ENCODE measurements at regions not wholly inside any gene's neighbourhood (a gene's known extent, or its start where the extent isn't known, plus 50 kb on each side); places are given as distances from the start of the nearest gene placed in this dataset.
"Not testable (repeated sequence)": the region's sequence is repeated elsewhere in the genome, so short reads cannot be mapped to it uniquely, and the experiment has no call there.

DNA sequence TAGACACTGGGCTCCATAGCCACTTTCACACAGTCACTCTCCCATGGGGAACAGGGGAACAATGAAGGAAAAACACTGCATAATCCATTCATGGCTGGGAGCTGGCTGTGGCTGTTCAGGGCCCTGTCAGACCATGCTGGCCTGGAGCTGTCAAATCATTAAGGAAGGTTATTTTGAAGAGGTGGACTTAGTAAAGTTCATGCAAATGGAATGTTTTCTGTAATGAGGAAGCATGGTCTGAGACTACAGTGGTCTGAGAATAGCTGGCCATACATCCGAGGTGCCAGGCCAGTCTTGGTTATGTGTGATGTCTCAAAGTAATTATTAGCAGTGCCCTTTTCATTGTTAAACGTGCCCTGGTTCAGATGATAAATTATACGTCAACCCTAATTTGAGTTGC lies 117.1 kb upstream of the MRPS22 start:
- DNase-seq (ENCODE audit: low spot score): no peak
- no peaks in the 10 kb centered on the region for H3K36me3 Mint-ChIP-seq (ENCODE audit: low read depth)
- H3K4me1 Mint-ChIP-seq (ENCODE audit: low read depth): no peaks in the 10 kb centered on the region
- H3K27me3 Mint-ChIP-seq (ENCODE audit: low read depth): peaks cover 4% of the 10 kb centered on the region
- H3K9me3 Mint-ChIP-seq: no peaks in the 10 kb centered on the region
- H3K27ac Mint-ChIP-seq: no peak overlapping the region
- intact Hi-C loops (cut with micrococcal nuclease): no loop called here
- no peak overlapping the region for H3K4me3 Mint-ChIP-seq (ENCODE audit: low read depth)

DNA sequence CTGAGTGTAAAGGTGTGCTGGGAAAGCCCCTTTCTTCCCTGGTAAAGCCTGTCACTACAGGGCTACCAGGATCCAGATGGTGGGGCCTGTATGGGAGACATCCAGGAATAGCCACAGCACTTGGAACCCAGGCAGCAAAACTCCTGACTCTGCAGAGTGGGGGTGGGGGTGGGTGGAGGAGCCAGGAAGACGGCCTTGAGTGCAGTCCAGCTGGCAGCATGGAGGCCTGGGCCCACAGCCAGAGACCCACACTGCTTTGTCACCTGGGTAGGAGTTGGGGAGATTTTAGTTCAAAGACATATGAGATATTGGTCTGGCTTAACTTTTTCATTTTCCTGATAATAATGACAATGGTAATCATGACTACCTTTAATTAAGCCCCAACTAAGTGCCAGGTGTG lies 116.7 kb upstream of the MRPS22 start:
- H3K4me1 Mint-ChIP-seq (ENCODE audit: low read depth): no peaks in the 10 kb centered on the region
- H3K9me3 Mint-ChIP-seq: no peaks in the 10 kb centered on the region
- no peak overlapping the region for H3K27ac Mint-ChIP-seq
- no peaks in the 10 kb centered on the region for H3K36me3 Mint-ChIP-seq (ENCODE audit: low read depth)
- H3K4me3 Mint-ChIP-seq (ENCODE audit: low read depth): no peak overlapping the region
- intact Hi-C loops (cut with micrococcal nuclease): no loop called here
- DNase-seq (ENCODE audit: low spot score): no peak
- peaks cover 4% of the 10 kb centered on the region for H3K27me3 Mint-ChIP-seq (ENCODE audit: low read depth)

DNA sequence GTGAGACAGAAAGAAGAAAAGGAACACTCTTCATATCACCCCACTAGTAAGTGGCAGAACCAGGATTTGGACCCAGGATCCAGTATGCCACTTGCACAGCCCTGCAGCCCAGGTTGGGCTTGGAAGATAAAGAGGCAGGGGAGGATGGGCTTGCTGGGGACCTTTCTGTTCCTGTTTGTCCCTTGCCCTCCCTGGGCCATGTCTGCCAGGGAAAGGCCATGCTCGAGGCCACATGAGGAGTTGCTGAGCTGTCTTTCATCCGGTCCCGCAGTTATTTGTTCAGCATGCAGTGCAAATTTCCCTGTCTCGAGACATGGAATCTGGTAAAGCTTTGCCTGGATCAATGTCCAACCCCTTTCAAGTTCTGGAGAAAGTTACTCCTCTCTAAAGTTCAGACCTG lies 116.0 kb upstream of the MRPS22 start:
- intact Hi-C loops (cut with micrococcal nuclease): no loop called here
- H3K4me1 Mint-ChIP-seq (ENCODE audit: low read depth): no peaks in the 10 kb centered on the region
- no peak overlapping the region for H3K27ac Mint-ChIP-seq
- H3K27me3 Mint-ChIP-seq (ENCODE audit: low read depth): peaks cover 3% of the 10 kb centered on the region
- no peaks in the 10 kb centered on the region for H3K36me3 Mint-ChIP-seq (ENCODE audit: low read depth)
- no peaks in the 10 kb centered on the region for H3K9me3 Mint-ChIP-seq
- H3K4me3 Mint-ChIP-seq (ENCODE audit: low read depth): no peak overlapping the region
- DNase-seq (ENCODE audit: low spot score): no peak

DNA sequence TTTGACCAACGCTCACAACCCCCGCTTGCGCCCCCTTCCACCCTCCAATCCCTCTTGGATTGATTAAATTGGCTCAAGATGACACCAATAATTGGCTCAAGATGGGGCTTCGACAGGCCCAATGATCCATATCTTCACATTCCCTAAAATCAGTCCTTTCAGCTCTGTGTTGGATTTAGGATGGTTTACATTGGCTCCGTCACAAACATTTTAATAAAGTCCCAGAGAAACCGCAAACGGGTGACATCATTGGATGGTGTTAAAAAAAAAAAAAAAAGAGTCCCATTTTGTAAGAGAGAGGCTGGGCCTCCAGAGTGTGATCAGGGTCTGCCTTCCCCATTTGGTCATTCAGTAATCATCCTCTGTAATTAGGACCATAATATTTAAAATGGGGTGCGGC lies 113.4 kb upstream of the MRPS22 start:
- Mint-ChIP-seq H3K27ac (no peak overlapping the region), H3K9me3 (no peaks in the 10 kb centered on the region), H3K36me3 (ENCODE audit: low read depth) (no peaks in the 10 kb centered on the region), H3K27me3 (ENCODE audit: low read depth) (peaks cover 3% of the 10 kb centered on the region), H3K4me1 (ENCODE audit: low read depth) (no peaks in the 10 kb centered on the region), H3K4me3 (ENCODE audit: low read depth) (no peak overlapping the region)
- intact Hi-C loops (cut with micrococcal nuclease): no loop called here
- no peak for DNase-seq (ENCODE audit: low spot score)

DNA sequence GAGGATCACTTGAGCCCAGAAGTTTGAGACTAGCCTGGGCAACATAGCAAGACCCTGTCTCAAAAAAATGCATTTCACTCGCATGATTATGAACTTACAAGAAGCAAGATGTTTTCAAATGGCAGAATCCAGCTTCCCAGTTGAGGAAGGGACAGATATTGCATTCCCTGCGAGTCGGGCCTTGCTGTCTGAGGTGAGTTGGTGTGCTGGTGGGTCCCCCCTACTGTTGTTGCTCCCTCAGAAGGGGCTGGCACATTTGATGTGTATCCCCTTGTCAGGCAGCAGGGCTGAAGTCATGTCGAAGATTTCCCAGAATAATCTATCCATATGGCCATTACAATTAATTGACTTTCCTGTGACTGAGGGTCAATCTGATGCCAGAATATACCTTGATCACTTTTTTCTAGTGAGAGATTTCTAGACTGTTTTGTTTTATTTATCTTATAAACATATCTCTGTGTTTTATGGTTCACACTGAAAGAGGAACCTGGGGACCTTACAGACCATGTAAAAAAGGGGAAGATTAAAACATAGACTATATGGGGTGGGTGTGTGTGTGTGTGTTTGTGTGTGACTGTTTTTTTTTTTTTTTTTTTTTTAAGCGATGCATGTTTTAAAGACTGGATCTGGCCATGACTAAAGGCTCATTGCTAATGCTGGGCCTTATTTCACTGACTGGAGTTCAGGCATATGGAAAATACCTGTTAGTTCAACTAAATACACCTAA lies 112.1 kb upstream of the MRPS22 start:
- no peak for DNase-seq (ENCODE audit: low spot score)
- Mint-ChIP-seq H3K4me1 (ENCODE audit: low read depth) (peaks cover 2% of the 10 kb centered on the region), H3K9me3 (no peaks in the 10 kb centered on the region), H3K27me3 (ENCODE audit: low read depth) (peaks cover 10% of the 10 kb centered on the region), H3K36me3 (ENCODE audit: low read depth) (no peaks in the 10 kb centered on the region), H3K27ac (no peak overlapping the region), H3K4me3 (ENCODE audit: low read depth) (no peak overlapping the region)
- intact Hi-C loops (cut with micrococcal nuclease): no loop called here

DNA sequence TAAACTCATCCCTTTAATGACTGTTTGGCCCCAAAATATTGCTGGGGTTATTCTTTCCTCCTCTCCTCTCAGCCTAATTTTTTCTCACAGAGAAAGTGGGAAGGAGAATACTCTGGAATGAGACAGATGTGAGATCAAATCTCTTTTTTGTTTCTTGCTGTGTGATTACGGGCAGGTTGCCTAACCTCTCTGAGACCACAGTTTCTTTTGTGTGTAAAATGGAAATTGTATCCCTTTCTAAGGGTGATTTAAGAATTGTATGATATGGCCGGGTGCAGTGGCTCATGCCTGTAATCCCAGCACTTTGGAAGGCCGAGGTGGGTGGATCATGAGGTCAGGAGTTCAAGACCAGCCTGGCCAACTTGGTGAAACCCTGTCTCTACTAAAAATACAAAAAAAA lies 111.5 kb upstream of the MRPS22 start:
- H3K4me1 Mint-ChIP-seq (ENCODE audit: low read depth); H3K36me3 Mint-ChIP-seq (ENCODE audit: low read depth); H3K4me3 Mint-ChIP-seq (ENCODE audit: low read depth); intact Hi-C loops (cut with micrococcal nuclease); H3K27ac Mint-ChIP-seq; H3K9me3 Mint-ChIP-seq; DNase-seq (ENCODE audit: low spot score): not testable (repeated sequence)
- peaks cover 12% of the 10 kb centered on the region for H3K27me3 Mint-ChIP-seq (ENCODE audit: low read depth)

DNA sequence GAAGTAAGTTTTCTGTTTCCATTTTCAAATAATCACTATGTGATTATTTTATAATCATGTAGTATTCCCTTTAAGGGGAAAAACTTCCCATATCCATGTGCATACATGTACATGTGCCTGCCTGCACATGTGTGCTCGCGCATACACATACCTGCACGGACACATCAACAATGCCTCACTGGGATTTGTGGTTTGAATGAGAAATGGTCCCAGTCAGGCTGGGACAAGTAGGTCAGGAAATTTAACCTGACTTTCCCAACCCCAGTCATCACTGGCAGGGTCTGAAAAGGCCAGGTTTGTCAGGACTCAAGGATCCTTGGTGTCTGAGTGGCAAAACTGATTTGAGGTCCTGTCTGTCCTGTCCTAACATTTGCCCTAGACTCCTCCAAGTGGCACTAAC lies 109.3 kb upstream of the MRPS22 start:
- no peak overlapping the region for H3K4me3 Mint-ChIP-seq (ENCODE audit: low read depth)
- no peaks in the 10 kb centered on the region for H3K36me3 Mint-ChIP-seq (ENCODE audit: low read depth)
- peaks cover 27% of the 10 kb centered on the region for H3K27me3 Mint-ChIP-seq (ENCODE audit: low read depth)
- DNase-seq (ENCODE audit: low spot score): no peak
- H3K9me3 Mint-ChIP-seq: no peaks in the 10 kb centered on the region
- no peak overlapping the region for H3K27ac Mint-ChIP-seq
- intact Hi-C loops (cut with micrococcal nuclease): no loop called here
- H3K4me1 Mint-ChIP-seq (ENCODE audit: low read depth): peaks cover 2% of the 10 kb centered on the region

DNA sequence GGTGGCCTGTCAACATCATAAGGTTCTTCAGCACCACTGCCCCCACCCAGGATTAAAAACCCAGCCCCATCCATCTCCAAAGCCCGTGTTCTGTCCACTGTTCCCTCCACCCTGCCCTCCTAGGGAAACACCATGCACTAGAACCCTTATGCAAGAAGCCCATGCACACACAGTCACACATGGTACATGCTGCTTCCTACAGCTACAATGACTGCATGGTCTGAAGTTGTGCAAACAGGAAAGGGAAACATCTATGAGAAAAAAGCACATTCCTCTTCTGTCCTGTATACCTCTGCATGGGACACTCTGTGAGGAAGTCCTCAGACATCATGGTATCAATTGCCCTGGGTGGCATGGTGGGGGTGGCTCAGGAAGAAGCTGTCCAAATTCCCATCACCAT lies 108.6 kb upstream of the MRPS22 start:
- Mint-ChIP-seq H3K4me1 (ENCODE audit: low read depth) (peaks cover 2% of the 10 kb centered on the region), H3K36me3 (ENCODE audit: low read depth) (no peaks in the 10 kb centered on the region)

DNA sequence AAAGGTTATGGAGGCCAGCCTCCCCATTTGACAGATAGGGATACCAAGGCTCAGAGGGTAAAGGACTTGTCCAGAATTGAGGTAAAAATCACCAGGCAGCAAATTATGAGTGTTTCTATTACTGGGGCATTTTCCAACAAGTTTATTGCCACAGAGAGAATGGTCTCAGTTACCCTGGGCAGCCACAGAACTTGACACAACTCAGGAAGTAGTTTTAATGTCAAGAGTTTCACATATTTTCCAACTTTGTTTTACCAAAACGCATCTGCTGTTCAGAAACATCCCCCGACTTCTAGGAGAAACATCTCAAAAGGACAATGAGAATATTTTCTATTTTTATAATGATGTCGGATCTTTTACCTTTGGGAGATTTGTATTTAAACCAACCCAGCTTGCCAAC lies 107.5 kb upstream of the MRPS22 start:
- Mint-ChIP-seq H3K36me3 (ENCODE audit: low read depth) (no peaks in the 10 kb centered on the region), H3K4me1 (ENCODE audit: low read depth) (peaks cover 2% of the 10 kb centered on the region), H3K9me3 (no peaks in the 10 kb centered on the region), H3K27ac (no peak overlapping the region), H3K4me3 (ENCODE audit: low read depth) (no peak overlapping the region), H3K27me3 (ENCODE audit: low read depth) (peaks cover 37% of the 10 kb centered on the region)
- DNase-seq (ENCODE audit: low spot score): no peak
- intact Hi-C loops (cut with micrococcal nuclease): no loop called here

More for the DNA sequence above, 108.6 kb upstream of the MRPS22 start:
- intact Hi-C loops (cut with micrococcal nuclease): no loop called here
- no peak for DNase-seq (ENCODE audit: low spot score)
- Mint-ChIP-seq H3K27me3 (ENCODE audit: low read depth) (peaks cover 33% of the 10 kb centered on the region), H3K4me3 (ENCODE audit: low read depth) (no peak overlapping the region), H3K9me3 (no peaks in the 10 kb centered on the region), H3K27ac (no peak overlapping the region)

DNA sequence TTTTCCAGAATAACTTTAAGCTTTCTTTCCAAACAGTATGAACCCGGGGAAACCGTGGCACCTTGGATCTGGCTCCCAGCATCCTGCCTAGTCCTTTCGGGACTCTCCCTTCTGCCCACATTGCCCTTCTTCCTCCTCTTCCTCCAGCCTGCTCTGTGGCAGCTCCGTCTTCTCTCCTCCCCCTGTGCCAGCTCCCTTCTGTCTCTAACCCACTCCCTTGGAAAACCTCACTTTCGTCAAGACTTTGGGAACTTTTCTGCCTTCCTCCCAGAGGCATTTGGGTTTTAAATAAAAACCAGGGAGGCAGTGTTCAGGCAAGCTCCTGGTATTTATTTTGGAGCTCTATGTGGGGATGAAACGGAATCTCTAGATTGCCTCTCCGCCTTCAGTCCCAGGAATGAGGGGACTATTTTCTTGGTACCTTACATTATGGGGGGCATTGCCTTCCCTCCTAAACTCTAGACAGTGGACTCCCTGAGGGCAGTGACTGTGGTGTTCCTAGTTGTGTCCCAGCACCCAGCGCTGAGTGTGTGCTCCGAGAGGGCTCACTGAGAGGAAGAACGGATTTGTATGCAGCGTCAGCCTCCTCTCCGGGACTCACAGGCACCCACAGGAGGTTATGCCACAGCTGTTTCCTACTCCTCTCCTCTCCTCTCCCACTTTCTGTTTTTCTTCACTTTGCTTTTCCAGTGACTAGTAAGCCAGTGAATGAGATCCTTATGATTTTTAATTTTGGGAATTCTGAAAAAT lies 105.4 kb upstream of the MRPS22 start:
- H3K4me1 Mint-ChIP-seq (ENCODE audit: low read depth): peaks cover 2% of the 10 kb centered on the region
- no peaks in the 10 kb centered on the region for H3K9me3 Mint-ChIP-seq
- intact Hi-C loops (cut with micrococcal nuclease): no loop called here
- no peak overlapping the region for H3K4me3 Mint-ChIP-seq (ENCODE audit: low read depth)
- no peak overlapping the region for H3K27ac Mint-ChIP-seq
- H3K36me3 Mint-ChIP-seq (ENCODE audit: low read depth): no peaks in the 10 kb centered on the region
- DNase-seq (ENCODE audit: low spot score): no peak
- peaks cover 52% of the 10 kb centered on the region for H3K27me3 Mint-ChIP-seq (ENCODE audit: low read depth)

DNA sequence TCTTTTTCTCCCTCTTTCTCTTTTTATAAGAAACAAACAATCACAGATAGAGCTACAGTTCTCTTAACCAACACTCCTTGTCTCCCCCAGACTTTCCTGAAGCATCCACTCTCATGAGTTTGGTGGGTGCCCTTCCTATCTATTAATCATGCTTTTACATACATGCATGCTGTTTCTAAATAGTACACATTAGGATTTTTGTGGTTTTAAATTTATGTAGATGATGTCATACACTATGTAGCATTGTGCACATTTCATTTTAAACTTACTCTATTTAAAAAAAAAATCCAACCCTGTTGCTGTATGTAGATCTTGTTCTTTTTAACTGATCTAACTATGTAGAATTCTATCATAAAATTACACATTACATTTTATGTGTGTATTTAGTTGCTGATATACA lies 104.3 kb upstream of the MRPS22 start:
- H3K4me1 Mint-ChIP-seq (ENCODE audit: low read depth): peaks cover 2% of the 10 kb centered on the region
- DNase-seq (ENCODE audit: low spot score): no peak
- no peak overlapping the region for H3K4me3 Mint-ChIP-seq (ENCODE audit: low read depth)
- no peak overlapping the region for H3K27ac Mint-ChIP-seq
- H3K9me3 Mint-ChIP-seq: no peaks in the 10 kb centered on the region
- H3K27me3 Mint-ChIP-seq (ENCODE audit: low read depth): peaks cover 59% of the 10 kb centered on the region
- intact Hi-C loops (cut with micrococcal nuclease): no loop called here
- no peaks in the 10 kb centered on the region for H3K36me3 Mint-ChIP-seq (ENCODE audit: low read depth)

DNA sequence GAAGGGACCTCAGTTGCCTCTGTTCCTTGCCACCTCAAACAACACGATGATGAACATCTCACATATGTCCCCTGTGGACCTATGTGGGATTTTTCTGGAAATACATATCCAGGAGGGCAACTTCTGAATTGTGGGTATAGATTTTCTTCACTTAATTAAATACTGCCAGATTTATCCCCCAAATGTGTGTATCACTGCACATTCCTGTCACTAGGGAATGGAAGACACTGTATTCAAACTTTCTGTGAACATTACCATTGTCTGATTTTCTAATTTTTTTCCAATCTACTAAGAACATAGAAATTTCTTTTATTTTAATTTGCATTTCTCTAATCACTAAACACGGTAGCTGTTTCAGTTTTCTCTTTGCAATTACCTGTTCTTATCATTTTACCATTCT lies 102.0 kb upstream of the MRPS22 start:
- Mint-ChIP-seq H3K27me3 (ENCODE audit: low read depth) (peaks cover 52% of the 10 kb centered on the region), H3K9me3 (no peaks in the 10 kb centered on the region), H3K4me1 (ENCODE audit: low read depth) (no peaks in the 10 kb centered on the region), H3K36me3 (ENCODE audit: low read depth) (no peaks in the 10 kb centered on the region), H3K4me3 (ENCODE audit: low read depth) (no peak overlapping the region), H3K27ac (no peak overlapping the region)
- DNase-seq (ENCODE audit: low spot score): no peak
- intact Hi-C loops (cut with micrococcal nuclease): loop anchor here (10.0 kb wide), 1 partner anchor 83 kb away; no protein-coding TSS in a partner anchor

DNA sequence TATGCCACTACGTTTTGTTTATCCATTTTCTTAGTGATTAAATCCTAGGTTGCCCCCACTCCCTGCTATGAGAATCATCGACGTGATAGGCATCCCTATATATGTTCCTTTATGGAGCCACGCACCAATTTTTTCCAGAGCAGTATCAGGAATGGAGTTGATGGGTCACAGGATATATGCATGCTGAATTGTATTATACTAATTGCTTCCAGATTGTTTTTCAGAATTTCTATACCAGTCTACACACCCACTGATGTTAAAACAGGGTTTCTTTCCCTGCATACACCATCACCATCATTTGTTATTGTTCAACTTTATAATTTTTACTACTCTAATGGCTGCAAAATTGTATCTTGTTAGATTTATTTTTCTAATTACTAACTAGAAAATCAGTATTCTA lies 100.1 kb upstream of the MRPS22 start:
- Mint-ChIP-seq H3K27me3 (ENCODE audit: low read depth) (peaks cover 49% of the 10 kb centered on the region), H3K4me3 (ENCODE audit: low read depth) (no peak overlapping the region), H3K9me3 (no peaks in the 10 kb centered on the region), H3K4me1 (ENCODE audit: low read depth) (peaks cover 4% of the 10 kb centered on the region), H3K27ac (no peak overlapping the region), H3K36me3 (ENCODE audit: low read depth) (no peaks in the 10 kb centered on the region)
- DNase-seq (ENCODE audit: low spot score): no peak
- intact Hi-C loops (cut with micrococcal nuclease): loop anchor here (10.0 kb wide), 1 partner anchor 81 kb away; no protein-coding TSS in a partner anchor

Measured in activated T-helper 2 cell treated with anti-CD3 and anti-CD28 coated beads, Interferon-gamma antibody, Interleukin-2, Interleukin-4, amounts not matched to agents 10 μg/mL and 5 μg/mL and 100 μg/mL, durations not matched to agents 14 hours and 24 hours and 36 hours (primary cell).